ENCODE measurements at regions not wholly inside any gene's neighbourhood (a gene's known extent, or its start where the extent isn't known, plus 50 kb on each side); places are given as distances from the start of the nearest gene placed in this dataset.
"Not testable (repeated sequence)": the region's sequence is repeated elsewhere in the genome, so short reads cannot be mapped to it uniquely, and the experiment has no call there.

DNA sequence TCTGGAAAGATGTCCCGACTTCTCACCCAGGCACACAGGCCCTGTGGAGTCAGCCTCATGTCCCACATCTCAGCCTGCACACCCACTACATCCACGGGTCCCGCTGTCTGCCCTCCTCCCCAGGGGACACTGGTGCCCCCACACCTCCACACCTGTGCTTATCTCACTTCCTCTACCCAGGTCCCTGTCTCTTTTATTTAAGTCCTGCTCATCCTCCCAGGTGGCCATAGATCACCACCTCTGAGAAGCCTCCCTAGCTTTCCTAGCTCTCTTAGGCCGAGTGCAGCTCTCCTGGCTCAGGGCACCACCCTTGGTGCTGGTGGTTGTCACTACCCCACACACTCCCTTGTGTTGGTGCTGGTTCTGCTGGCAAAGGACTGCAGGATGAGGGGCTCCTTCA, 143.6 kb upstream of the PITX1 start:
- no peak for DNase-seq

DNA sequence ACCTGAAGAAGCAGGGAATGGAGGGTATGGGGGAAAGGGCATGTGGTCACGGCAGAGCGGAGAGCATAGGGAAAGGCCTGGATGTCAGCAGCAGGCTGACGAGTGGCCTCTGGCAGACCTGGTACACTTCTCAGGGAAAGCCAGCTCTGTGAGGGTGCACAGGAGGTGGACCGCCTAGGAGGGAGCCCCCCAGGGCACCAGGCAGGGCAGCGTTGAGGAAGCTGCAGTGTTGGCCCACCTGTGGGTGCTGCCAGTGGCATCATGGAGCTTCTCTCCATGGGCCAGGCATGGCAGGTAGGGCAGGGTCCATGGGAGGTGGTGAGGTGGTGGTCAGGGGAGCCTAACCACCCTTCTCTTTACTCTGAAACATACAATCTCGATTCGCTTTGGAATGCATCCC, 143.0 kb upstream of the PITX1 start:
- no peak for DNase-seq

DNA sequence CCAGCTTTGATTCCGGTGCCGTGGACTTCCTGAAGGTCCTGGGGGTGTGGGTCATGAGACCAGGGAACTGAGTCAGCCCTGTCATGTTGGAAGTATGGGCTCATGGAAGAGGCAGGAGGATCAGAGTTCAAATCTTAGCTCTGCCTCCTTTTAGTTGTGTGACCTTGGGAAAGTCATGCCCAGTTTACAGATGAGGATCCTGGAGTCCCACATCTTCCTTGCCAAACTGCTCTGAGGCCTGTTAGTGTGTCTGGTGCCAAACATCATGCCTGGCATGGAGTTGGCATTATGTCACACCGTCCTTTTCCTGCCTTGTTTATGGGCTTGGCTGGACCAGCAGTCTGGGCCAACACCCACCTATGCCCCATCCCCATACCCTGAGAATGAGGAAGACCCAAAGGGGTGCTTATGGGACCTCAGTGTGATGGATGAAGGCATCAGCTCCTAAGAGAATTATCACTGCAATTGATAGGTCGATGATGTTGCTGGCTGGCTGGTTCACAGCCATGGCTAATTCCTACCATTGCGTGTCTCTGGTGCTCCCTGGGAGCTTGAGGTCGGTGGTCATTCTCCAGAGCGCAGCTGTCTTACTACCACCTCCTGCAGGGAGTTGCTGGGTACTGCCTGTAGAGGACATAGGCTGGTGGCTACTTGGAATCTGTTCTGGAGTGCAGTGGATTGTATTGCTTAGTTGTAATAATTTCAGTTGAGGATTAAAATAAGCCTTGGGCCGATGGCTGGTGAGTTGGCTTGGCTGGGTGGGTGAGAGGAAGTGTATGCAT, 140.5 kb upstream of the PITX1 start:
- no peak for DNase-seq

DNA sequence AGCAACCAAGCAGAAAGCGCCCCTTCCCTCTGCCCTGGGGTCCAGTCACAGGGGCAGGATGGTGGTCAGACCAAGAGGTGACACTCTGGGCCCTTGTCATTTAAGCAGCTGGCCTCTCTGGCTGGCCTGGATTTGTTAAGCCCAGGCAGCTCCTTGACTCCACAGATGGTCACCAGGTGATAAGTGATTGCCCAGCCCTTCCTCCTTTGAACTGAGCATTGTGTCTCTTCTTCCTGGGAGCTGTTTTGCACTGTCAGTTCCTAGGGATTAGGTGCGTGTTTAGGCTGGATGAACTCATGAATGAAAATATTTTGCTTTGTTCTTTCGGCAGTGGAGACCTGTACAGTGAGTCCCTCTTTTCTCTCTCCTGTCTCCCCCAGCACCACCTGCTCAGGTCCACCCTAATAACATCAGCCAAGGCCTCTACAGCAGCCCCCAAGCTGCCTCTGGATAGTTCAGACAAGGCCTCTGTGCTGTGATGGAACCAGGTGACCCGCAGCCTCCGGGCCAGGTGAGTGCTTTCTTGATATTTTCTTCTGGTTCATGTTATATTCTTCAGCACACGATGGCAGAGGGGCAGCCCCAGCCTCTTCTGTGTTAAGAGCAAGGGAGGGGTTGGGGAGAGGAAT, 139.7 kb upstream of the PITX1 start:
- DNase-seq = no peak

DNA sequence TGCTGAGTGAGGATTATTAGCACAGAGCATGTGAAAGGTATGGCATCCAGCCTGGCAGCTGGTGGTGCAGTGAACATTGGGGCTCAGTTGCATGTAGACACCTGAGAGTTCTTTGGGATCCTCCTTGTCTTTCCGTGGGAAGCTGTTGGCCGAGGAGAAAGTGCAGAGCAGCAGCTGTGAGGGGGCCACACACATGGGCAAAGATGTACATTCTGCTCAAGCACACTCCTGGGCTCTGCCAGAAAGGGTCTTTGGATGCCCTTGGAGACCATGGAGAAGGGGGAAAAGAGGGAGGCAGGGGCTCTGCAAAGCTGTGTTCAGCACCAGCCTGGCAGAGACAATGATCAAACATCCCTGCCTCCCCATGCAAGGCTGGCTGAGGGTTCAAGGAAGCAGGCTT, 138.7 kb upstream of the PITX1 start:
- DNase-seq = no peak

DNA sequence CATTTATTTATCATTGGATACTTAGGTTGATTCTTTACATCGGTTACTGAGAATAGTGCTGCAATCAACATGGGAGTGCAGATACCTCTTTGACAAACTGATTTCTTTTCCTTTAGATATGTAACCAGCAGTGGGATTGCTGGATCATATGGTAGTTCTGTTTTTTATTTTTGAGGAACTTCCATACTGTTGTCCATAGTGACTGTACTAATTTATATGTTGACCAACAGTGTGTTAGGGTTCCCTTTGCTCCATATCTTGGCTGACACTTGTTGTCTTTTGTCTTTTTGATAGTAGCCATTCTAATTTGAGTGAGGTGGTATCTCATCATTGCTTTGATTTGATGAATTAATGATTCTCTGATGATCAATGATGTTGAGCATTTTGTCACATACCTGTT, 137.3 kb upstream of the PITX1 start:
- DNase-seq = no peak

DNA sequence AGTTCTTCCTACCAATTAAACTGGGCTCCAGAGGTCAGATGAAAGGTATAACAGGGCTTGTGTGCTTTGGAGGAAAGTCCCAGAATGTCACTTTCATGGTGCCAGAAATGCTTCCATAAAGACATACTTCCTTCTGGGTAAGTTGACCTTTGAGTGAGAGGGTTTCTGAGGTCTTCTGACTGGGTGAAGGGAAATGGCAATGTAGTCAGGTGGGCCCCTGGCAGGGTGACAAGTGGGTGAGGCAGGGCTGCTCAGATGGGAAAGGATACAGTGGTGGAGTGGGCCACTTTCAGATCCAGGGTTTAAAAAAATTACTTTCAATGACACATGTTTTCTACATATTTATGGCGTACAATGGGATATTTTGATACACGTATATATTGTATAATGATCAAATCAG, 136.5 kb upstream of the PITX1 start:
- no peak for DNase-seq

DNA sequence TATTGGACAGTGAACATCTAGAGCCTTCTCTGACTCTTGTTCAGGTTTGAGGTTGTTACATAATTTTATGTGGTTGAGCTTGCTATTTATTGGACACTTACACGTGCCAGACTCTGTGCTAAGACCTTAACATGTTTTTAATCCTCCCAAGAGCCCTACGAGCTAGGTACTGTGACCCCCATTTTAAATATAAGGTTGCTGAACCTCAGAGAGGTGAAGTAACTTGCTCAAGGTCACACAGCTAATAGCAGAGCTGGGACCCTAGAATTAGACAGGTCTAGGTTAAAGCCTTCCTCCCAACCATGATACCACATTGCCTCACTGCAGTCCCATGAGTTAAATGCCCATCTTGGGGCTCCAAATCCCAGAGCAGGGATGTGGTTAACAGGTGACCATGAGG, 135.7 kb upstream of the PITX1 start:
- DNase-seq = no peak

DNA sequence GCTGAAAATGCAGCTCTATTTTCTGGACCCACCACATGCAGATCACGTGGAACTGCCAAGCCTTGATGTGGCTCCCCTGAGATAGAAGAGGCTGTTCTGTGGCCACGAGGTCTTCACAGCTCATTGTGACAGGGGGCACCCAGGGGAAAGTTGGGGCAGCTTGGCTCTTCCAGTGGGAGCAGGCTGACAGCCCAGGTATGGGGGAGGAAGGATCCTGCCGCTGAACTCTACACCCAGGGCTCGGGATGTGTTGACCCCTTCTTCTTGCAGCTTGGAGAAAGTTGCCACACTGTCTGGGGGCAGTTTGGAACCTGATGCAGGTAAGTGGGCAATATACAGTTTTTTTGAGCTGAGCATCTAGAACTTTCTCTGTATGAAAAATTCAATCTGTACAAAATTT, 133.6 kb upstream of the PITX1 start:
- no peak for DNase-seq

DNA sequence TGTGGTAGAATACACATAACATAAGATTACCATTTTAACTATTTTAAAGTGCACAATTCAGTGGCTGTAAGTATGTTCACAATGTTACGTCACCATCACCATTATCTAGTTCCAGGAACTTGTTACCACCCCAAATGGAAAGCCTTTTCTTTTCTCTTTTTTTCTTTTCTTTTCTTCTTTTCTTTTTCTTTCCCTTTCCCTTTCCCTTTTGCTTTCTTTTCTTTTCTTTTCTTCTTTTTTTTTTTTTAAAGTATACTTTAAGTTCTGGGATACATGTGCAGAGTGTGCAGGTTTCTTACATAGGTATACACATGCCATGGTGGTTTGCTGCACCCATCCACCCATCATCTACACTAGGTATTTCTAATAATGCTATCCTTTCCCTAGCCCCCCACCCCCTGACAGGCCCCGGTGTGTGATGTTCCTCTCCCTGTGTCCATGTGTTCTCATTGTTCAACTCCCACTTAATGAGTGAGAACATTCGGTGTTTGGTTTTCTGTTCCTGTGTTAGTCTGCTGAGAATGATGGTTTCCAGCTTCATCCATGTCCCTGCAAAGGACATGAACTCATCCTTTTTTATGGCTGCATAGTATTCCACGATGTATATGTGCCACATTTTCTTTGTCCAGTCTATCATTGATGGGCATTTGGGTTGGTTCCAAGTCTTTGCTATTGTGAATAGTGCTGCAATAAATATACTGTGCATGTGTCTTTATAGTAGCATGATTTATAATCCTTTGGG, 131.0 kb upstream of the PITX1 start:
- not testable (repeated sequence) for DNase-seq

DNA sequence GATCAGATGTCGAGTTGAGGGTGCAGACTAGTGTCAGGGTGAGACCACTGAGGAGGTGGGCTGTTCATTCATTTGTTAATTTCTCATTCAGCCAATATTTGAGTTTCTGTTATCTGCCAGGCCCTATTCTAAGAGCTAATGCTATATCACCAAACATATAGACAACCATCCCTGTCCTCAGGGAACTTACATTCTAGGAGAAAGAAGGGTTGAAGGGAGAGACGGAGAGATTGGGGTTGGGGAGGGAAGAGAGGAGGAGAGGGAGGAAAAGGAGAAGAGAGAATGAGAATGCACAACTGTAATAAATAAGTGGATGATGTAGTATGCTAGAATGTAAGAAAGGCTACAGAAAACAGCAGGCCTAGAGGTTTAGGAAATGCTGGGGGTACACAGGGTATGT, 129.9 kb upstream of the PITX1 start:
- DNase-seq = no peak

DNA sequence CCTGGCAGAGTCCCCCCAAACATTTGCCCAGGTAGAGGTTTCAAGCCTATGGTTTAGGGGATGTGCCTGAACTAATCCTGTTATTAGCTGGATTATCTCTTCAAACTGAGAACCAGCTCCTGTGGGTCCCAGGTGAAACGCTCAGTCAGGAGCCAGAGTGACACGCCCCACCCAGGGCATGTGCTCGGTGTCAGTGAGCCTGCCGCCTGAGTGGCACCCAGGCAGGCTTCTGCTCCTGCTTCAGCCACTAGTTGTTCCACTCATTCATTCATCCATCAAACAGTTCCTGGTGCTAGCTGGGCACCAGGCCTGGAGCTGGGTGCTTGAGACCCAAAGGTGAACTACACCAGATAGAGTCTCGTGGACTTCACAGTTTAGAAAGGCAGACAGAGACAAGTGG, 129.4 kb upstream of the PITX1 start:
- no peak for DNase-seq

DNA sequence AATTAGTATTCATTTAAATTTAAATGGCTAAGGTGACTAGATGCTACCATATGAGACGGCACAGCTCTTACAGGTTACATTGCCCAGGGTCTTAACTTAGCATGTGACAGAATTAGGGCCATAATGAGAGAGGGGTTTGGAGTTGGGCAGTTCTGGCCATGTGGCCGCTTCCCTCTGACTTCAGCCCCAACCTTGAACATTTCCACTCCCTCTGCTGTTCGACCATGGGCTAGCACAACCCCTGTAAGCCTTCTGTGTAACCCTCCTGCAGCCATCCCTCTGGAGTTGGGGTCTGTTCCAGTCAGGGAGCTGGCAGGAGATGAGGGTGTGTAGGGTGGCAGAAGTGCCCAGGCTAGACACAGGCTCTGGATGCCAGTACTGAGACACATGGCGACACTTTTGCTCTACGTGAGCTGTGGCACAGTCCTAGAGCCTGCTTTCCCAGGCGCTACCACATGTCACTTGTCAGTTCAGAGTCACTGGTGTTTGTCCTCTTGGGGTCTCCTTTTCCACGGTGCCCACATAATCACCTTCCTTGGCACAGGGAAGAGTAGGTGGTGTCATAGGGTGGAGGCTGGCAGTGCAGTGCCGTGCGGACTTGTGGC, 128.7 kb upstream of the PITX1 start:
- no peak for DNase-seq

DNA sequence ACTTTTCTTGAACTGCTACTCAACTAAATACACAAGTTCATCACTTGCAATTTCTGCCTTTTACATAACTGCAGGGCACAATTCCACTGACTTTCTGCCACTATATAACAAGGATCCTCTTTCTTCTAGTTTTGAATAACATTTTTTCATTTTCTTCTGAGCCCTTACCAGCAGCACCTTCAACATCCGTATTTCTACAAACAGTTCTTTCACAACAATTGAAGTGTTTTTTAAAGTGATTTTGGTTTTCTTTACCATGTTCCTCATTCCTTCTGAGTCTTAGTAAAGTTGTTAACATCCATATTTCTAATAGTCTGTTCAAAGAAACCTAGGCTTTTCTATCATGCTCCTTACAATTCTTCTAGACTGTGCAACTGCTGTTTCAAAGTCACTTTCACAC, 127.2 kb upstream of the PITX1 start:
- DNase-seq = no peak

DNA sequence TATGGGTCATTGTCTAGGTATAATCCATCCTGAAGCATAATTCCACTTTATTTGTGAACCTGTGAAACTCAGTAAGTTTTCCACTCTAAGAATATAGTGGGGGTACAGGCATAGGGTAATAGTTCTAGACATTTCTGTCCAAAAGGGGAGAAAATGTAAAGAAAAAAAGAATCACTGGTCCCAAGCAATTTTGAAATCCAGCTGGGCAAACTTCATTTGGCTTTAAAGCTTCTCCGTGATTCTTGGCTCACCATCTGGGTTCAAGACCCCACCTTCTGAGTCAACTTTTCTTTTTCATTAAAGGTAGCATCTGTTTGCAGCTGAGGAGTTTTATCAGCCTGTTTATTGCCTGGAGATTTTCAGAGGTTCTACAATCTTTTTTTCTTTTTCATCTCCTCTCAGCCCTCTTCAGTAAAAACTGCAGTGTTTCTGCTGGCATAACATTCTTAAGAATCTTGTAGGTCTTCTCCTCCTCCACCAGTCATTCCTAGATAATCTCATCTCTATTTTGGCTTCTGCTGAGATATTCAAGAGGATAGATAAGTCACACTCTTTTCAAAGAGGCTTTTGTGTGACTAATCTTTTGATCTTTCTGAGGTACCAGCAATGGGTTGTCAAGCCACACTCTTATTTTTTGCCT, 126.1 kb upstream of the PITX1 start:
- DNase-seq = no peak

DNA sequence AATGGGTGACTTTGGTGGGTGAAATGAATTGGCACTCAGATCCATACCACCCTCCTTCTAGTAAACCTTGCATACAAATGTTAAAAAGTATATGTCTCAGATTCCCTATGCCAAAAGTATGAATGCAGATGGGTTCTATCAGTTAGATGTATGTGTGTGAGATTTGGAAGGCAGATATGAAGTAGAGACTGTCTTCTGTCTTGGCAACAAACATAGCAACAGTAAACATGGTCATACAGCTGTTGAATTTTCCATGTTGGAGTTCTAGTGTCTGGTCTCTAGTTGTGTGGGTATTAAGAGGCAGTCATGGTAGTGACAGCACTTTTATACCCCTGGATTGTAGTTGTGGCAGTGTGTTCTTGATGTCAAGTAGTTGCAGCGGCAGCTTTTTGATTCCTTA, 125.6 kb upstream of the PITX1 start:
- DNase-seq = no peak

DNA sequence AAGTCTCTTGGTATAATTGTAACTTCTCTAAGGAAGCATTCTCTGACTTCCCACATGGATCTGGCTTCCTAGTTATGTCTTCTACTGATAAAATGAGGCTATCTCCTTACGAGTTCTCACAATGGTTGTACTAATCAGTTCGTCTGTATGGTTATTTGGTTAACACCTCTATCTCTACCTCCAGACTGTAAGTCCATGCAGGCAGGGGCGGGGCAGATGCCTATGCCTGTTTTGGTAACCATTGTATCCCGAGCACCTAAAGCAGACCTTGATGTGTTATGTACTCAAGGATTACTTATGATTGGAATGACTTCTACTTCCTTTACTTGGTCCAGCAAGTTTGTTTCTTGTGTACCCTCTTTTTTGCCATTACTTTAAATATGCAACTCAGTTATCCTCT, 125.0 kb upstream of the PITX1 start:
- DNase-seq = no peak

DNA sequence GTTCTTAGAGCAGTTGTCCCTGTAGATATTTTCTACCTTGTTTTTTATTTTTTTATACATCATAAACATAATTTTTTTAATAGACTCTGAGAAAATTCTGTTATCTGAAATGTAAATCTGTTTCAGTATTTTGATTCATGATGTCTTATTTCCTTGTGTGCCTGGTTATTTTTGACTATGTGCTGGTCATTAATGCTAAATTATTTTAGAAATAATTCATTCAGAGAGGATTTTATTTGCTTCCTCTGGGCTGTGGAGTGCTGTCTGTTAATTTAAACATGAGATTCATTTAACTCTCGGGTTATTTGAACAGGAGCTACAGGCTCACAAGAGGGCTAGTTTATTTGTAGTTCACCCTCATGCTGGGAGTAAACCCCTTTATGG, 124.3 kb upstream of the PITX1 start:
- DNase-seq = no peak

DNA sequence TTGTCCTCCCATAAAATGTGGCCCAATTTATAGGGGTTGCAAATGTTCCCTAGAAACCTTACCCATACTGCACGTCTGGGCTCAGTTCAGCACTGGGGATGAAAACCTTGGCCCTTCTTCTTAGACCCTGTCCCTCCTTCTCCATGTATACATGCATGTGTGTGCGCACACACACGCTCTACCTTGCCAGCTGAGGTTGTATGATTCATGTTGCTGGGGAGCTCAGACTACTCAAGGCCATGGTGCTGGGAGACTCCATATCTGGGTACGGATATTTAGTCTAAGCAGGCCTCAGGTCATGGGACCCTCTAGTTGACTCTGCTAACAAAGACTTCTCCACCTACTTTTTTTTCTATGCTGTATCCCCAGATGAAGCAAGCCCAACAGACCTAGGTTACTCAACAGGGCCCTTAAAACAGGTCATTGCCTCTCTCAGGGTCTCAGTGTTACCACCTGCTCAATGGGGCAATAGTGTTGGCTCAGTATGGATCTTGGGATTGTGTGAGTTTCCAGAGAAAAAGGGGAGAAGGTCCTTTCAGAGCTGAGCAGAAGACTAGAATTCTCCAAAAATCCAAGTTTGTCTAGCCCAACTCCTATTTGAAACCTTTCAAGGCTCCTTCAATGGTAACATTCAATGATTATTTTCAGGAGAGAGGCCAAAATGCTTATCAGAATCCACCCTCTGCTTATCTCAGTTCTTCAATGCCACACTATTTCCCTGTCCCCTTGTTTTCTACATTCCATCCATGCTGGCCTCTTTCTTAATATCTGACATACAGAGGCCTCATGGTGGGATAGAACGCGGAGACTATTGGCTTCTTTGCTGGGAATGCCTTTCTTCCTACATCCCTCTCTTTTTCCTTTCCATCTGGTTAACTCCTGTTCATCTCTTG, 123.6 kb upstream of the PITX1 start:
- no peak for DNase-seq

DNA sequence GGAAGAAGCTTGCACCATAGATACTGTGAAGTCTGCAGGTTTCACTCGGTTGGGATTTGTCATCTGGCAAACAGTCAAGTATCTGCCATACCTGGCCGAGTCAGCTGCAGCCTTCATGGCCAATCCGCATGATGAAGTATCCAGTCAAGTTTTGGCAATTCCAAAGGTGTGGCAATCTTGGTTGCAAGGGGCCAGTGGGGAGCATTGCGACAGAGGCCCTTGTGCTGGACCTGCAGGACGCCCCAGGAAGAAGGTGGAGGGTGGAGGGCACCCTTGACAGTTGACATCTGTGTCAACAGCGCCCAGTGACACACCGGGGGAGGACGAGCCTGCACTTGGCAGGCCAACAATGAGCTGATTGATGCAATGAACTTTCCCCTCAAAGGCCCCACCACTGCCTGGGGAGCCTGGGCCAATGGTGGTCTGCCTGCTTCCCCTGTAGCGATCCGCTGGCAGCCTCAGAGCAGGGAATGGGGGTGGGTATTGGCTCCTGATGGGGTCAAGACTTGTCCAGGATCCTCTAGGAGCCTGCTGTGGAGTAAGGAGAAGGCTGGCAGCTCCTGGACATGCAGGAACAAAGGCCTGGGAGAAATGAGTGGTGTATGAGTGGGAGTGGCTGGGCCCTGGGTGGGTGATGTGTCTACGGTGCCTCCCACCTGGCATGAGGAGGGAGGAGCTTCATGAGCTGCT, 122.8 kb upstream of the PITX1 start:
- no peak for DNase-seq

DNA sequence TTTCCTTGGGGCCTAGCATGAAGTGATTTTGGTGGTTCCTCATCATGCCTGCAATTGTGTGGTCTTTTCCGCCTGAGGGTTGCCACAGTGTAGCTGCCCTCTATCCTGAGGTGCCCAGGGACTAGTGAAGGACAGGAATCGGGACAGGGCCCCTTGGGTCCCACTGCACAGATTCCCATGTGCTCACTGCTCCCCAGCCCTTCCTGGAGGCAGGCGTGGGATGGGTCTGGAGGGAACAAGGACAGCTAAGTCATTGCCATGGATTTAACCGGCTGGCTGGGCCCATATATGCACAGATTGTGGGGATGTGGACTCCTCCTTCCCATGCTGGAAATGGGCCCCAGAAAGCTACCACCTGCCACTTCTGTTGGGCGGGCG, 122.3 kb upstream of the PITX1 start:
- DNase-seq = no peak
